GM21390 (cell line): ENCODE measurements at regions not wholly inside any gene's neighbourhood (a gene's known extent, or its start where the extent isn't known, plus 50 kb on each side); places are given as distances from the start of the nearest gene placed in this dataset.

Experiments used
- ATAC-seq: cut with Tn5 transposase; IDR thresholded peaks from one replicate; pipeline ENCODE4 v1.9.1; 2021; ENCODE audit not compliant: unreplicated experiment

DNA sequence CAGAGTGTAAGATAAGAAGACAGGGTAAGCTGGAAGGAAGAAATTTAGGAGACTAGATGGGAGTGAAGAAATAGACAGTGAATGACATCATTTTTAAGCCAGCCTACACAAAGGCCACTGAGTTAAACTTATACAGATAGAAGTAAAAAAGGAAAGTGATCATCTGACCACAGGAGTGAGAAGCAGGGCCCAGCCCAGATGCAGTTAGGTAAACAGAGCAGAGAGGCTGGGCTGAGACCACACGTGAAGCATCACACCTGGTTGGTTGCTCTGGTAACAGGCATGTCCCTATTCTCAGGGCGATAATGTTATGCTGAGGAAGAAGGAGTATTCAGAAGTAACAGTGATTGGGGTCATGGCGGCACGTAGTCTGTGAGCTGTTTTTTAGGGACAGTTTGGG is 1079.4 kb downstream of the AACS start:
- ATAC-seq = no peak

DNA sequence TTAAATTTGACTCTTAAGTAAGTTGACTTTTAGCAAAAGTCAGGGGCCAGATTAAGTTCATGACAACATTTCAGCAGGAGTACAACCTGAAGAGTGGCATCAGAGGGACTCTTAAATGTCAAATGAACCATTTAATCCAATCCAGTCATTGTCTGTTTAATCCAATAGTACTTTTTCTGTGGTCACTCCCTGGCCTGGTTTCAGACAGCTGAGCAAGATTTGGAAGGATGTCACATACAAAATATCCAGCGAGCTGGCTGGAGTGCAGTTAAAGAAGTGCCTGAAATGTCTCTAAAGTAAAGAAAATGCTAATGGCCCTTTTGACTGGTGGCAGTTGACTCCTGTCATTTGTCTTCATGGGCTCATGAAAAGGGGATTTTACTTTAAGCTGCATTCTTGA is 1082.1 kb downstream of the AACS start:
- ATAC-seq = no peak

DNA sequence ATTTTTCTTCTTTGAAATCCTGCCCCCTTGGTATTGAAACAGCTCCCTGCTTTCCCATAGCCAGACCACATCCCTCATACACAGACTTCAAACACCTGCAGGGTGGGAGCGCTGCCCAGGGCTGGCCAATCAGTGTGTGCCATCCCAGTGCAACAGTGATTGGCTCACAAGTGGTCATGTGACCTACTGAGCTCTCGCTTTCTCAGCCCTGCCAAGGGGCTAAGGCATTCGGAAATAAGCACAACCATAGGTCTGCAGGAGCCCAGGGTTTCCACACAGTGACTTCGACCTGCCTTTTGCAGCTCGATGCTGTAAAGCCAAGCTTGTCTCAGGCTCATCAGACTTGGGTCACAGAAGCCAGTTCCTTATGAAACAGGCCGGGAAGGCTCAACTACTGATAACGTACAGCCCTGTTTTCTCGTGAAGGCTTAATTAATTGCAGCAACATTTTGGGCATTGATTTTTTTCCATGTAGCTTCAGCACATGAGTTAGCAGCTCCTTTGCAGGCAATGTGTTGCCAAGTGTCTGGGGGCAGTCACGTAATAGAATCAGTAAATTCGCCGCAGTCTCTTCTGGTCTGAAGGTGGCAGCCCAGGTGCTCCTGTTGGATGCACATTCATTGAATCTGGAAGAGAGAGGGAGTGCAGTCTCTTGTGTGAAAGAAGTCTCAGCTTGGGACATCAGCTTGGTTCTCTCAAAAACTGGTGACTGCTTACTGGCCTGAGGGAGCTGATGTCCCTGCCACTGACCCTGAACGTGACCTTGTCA is 1091.8 kb downstream of the AACS start:
- no peak for ATAC-seq

DNA sequence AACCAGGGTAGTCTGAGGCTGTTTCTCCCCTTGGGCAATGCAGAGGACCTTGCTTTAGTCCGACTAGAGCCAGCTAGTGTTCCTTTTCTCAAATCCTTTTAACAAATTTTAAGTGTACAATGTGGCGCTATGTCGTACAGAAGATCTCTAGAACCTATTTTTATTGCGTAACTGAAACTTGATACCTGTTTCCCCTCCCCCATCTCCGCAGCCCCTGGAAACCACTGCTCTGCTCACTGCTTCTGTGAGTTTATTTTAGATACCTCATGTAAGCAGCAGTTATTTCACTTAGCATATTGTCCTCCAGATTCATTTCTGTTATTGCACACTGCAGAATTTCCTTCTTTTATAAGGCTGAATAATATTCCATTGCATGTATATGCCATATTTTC is 1092.3 kb downstream of the AACS start:
- no peak for ATAC-seq

DNA sequence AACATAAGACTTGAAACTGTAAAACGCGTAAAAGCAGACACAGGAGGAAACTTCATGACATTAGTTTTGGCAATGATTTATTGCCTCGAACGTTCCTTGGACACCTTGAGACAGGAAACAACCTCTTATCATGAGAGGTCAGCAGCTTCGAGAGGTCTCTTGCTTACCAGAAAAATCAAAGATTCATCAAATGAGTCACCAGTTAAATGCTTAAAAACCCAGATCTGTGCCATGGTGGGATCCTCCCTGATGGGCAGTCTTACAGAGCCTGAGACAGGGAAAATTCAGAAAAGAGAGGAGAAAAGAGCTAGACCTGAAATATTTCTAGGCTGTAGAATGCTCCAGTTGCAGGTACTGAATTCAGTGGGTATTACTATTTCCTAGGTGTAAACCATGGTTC is 1093.9 kb downstream of the AACS start:
- ATAC-seq = no peak

DNA sequence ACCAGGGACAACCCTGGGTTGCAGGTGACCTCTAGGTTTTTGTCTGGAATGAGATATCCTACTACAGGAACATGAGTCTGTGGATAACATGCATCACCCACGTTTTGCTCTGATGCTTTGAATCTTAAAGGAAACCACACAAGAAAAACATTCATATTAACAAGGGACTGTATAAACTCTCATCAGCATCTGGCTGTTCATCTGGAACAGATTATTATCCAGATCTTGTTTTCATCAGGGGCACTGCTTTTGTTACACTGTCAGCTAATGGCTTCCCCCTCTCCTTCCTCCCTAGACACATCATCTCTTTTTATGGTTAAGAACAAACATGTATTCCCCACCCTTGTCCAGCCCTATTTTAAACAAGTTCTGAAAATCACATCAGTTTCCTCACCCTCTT is 1095.7 kb downstream of the AACS start:
- ATAC-seq = no peak

DNA sequence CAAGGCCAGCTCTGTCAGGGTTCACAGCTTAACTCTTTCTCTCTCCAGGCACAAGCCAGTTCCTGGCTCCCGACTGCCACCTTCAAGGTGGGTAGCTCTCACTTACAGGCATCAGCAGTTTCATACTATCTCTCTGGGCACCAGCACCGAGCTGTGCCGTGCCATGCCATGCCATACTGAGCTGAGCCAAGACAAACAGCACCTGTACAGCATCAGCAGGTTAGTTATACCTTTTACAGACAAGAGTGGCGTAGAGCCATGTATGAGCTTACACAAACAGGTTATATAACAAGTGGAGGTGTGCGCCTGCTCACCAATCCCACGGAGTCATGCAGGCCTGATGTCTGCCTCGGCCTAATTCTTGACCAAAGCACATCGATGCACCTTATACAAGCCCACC is 1098.7 kb downstream of the AACS start:
- no peak for ATAC-seq

DNA sequence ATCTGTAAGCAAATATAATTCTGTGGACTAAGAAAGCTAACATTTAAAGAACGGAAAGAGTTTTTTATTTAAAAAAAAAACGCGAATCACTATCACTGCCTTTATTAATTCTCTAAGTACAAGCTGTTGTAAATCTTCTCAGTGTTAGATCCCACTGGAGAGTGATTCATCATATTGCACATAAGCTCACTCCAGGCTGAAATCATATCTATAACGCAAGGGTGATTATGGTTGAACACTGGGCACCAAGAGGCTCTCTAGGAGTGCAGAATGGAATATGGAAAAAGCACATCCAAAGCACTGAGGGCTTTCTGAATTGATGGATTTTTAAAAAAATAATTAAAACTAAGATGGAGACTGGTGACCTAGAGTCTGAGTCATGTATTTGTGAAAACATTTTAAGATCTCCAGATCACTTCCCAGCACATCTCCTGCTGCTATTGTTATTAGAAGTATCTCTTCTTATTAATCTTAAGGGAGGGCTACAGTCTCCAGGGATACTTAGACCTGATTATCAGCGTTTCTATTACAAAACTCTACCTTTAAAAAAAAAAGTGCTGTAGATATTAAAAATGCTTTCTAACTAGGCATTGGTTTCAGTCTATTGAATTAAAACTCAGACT is 1106.8 kb downstream of the AACS start:
- no peak for ATAC-seq

DNA sequence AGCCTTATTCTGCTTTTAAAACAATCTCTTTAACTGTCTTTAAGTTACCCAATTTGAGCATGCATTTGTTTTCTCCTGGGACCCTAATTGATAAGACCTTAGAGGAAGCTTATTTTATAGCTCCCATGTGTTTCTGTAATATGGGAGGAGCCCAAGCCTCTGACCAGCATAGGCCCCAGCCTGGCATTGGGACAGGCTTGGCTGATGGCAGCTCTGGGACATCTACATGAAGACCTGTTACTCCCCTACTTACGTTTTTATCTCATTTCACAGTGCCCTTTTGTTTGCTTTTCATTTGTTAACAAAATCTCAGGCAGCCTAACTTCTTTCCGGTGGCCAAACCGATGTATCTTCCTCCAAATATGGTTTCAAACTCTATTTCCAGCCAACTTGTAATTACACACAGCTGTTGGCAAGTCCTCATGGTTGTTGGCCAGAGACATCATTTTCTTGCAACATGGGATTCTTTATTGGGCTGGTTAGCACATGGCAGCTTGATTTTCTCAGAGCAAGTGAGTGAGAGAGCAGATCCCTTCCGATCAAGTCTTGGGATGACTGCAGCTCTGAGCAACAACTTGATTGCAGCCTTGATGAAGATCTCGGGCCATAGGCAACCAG is 1117.5 kb downstream of the AACS start:
- ATAC-seq = no peak

DNA sequence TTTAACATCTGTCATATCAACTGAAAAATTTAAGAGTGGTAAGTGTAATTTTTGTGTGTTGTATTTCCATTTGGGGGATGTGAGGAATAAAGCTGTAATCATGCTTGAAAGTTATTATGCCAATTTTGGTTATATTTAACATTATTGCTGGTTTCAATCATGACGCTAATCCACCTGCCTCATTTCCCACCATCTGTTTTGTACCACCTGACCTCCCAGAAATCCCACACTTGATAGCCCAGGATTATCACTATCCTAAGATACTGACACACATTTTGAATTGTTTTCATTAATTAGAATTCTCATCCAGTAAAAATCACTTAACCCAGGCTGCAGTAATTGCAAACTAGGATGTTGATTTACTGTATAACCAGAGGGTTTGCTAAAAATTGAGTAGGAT is 1119.8 kb downstream of the AACS start:
- ATAC-seq = no peak

DNA sequence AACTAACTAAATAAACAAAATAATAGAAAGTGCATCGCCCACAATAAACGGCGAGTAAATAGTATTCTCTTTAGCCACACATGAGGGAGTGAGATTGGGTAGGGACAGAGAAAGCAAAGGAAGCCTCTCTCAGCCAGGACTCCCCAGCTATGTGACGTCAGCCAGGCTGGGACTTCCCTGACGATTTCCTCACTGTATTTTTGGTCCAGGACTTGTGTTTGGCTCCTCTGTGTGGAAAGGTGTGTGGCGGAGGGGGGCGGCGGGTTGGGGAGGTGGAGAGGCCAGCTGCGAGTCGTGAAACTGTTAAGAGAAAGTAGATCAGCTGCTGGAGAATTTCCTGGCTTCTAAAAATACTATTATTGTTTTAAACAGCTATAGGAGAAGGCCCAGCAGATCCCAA is 1124.6 kb downstream of the AACS start:
- ATAC-seq = no peak

DNA sequence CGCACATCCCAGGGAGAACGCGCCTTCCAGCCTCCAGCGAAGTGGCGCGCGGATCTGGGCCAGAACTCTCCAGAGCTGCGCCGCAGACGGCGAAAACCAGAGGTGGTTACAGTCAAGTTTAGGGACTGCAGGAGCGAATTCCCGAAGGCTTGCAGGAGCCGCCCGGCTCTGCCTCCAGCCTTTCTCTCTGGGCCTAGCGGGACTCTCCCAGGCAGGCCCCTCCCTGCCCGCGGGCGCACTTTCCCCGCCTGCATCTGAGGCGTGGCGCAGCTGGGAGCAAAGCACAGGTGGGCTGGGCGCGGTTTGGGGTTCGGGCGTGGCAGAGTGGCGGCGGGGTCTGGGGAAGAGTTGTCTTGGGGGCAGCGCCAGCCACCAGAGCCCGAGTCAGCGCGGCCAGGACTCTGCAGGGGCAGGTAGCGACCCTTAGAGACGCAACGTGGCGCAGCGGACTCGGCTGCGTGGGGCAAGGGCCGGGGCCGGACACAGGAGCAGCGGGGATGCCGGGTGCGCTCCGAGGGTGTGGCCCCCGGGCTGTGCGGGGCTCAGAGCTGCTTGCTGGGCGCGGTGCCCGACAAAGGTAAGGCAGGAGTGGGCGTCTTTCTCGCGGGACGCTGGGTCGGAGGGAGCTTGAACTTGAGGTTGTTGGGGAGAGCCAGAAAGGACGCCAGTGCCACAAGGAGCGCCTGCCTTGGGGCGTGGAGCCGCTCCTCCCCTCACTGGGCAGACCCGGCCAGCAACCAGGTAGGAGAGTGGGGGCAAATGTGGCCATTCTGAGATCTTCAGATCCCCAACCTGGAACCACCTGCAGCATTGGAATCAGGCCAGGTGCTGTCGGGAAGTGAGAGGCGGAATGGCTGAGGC is 1126.0 kb downstream of the AACS start:
- no peak for ATAC-seq

DNA sequence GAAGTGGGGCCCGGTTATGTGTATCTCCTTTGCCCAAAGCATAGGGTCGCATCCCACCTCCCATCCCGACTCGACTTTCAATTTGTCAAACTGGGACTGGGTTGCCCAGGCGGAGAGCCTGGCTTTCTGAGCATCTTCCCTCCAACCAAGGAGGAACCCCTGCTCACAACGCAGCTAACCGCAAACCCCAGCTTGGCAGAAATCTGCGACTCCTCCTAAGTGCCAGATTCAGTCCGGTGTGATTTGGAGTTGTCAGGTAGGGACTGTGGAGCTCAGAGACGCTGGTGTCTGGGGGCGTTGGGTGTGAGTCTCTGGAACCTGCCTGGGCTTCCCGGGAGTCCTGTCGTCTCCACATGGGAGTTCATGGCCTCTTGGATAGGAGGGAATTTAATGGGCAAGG is 1126.7 kb downstream of the AACS start:
- no peak for ATAC-seq

DNA sequence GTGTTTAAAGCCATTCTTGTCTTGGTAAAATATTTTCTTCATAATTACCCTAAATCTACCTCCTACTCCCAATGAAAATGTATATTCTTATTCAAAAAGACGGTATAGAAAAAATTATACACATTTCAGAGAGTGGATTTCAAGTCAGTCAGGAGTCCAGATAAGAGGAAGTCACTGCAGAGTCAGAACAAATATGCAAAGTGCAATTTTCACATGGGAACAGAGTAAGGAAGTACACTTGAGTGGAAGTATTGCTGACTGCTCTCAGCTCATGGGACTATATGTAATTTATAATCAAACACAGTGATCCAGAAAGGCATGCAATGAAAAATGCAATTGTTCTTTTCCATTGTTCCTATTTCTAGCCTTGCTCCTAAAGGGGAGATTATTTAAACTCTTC is 1128.0 kb downstream of the AACS start:
- no peak for ATAC-seq

DNA sequence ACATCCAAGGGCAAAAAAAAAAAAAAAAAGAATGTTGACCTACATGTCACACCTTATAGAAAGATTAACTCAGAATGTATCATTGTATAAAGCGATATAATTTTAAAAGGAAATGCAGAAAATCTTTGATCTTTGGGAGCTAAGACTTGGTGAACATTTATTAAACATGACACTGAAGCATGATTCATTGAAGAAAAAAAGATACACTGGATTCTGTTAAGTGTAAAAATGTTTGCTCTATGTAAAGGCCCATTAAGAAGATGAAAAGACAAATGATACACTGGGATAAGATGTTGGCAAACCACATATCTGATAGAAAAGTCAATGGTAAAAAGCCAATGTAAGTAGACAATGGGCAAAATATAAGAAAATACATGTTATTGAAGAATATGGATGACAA is 1131.0 kb downstream of the AACS start:
- no peak for ATAC-seq

DNA sequence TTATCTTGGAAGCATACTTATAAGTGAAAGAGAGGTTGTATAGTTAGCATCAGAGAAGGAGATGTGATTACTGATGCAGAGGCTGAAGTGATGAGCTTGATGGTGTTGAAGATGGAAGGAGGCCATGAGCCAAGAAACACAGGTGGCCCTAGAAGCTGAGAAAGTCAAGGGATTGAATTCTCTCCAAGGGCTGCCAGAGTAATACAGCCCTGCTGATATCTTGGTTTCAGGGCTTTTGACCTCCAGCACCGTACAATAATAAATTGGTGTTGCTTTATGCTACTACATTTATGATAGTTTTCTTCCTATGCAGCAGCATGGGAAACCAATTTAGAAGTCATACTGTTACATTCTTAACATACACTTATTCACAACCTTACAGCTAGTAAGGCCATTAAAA is 1133.3 kb downstream of the AACS start:
- no peak for ATAC-seq

DNA sequence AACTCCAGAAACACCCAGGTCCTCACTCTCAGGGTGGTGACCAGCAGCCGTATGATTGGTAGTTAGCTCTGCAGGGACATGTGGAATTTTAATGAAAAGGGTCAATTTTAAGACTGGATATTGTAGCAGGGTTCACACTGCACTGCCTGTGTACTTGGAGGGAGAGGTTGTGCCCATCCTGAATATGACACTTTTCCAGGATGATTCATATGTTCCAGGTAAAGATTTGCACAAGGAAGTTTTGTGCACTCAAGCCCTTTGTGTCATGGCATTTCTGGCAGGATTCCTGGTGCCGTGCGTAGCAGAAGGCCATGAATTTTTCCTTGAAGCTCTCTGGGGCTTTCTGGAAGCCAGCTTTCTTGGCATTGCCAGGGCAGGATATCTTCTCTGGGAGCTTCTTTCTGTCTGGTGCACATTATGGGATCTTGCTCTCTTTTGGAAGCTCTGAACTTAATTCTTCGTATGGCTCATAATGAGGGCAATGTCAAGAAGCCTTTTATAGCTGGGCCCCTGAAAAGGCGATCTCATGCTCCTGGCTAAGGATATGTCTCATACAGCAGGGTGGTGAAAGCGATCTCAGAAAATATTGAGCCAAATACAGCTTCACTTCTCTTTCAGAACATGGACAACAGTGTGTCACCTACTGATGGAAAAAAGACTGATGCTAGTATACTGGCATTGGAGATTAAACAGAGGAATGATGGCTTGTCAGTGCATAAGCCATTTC is 1133.9 kb downstream of the AACS start:
- no peak for ATAC-seq

DNA sequence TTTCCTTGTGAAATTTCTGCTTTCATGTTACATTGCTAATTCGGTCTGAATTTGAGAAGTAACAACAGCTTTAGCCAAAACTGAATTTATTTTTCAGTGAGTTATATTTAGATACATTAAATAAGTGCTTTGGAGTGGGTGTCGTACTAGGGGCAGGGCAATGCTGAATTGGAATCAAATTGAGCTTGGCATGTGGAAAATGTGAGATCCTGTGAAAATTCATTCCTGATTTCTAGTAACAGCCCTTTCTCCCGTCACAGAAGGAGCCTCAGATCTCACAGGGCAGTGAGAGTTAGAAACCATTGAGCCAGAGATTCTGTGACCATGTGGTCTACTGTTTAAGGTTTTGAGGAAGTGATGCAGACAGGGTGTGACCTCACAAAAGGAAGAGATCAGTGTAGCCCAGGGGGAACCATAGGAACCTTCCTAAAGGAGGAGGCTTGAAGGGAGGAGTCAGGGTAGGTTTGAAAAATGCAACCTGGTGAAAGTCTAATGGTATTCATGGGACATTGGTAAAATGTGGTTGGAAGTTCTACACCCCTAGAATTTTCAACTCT is 1136.8 kb downstream of the AACS start:
- ATAC-seq = no peak

DNA sequence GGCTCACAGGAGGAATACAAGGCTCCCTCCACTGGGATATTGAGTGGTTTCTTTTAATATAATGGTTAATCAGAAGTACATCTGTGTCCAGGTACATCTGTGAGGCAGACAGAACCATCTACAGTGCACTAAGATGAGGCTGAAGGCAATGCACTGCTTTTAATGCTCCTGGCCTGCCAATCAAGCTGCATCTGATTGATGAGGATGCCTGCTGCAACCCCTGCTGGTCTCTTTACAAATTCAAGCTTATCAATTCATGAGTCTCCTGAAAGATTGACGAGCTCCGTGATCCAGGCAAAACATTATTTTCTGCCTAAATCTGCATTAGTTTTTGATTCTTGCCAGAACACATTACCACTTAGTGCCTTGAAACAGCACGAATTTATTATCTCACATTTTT is 1139.1 kb downstream of the AACS start:
- ATAC-seq = no peak

DNA sequence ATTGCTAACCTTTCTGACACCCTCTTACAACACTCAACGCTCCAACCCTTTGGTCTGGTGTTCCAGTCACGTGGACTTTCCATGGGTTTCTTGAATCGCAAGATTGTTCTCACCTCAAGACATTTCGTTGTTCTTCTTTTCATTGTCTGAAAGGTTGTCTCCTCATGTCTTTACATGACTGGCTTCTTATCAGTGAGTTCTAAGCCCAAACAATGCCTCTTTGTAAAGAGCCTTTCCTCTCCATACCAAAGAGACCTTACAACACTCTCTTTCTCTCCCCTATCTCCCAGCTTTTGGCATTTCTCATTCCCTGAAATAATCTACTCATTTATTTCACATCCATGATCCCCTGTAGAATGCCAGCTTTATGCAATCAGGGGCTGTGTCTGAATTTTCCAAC is 1144.8 kb downstream of the AACS start:
- no peak for ATAC-seq

DNA sequence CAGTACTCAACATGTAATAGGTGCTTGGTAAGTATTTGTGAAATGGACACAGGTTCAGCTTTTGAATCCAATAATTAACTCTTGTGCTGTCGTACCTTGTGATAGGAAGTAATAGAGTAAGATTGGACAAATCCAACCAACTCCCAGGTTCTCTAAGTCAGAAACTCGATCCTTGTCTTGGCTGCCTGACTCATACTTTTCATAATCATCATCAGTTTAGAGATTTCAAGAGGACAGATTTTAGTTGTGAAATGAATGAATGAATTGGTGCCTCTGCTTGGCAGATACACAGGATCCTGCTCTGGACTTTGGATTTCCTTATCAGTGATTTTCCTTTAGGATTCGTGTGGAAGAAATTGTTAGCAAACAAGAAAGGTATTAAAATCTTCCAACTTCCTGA is 1145.2 kb downstream of the AACS start:
- ATAC-seq = no peak
